Dedifferentiated amniotic fluid mesenchymal stem cell (primary cell): ENCODE measurements at regions not wholly inside any gene's neighbourhood (a gene's known extent, or its start where the extent isn't known, plus 50 kb on each side); places are given as distances from the start of the nearest gene placed in this dataset.

Experiments used
- DNase-seq: peaks from one replicate; pipeline ENCODE4 v3.0.0-alpha.2; 2016; ENCODE audit errors: extremely low spot score

GRCh38 chr15:62942428-62942827 lies 100.1 kb upstream of the TPM1 start:
- DNase-seq, result no peak

- no peak for DNase-seq
Observed at GRCh38 chr15:62945063-62945462, 97.5 kb upstream of the TPM1 start.

- no peak for DNase-seq
Observed at GRCh38 chr15:62945760-62946159, 96.8 kb upstream of the TPM1 start.

GRCh38 chr15:62946940-62947339 lies 95.6 kb upstream of the TPM1 start:
- DNase-seq, result no peak

- DNase-seq, result no peak
Observed at GRCh38 chr15:62950462-62950931, 92.0 kb upstream of the TPM1 start.

GRCh38 chr15:62951481-62951880 lies 91.1 kb upstream of the TPM1 start:
- no peak for DNase-seq

- DNase-seq, result no peak
Observed at GRCh38 chr15:62953021-62953420, 89.5 kb upstream of the TPM1 start.

- DNase-seq, result no peak
Observed at GRCh38 chr15:62953496-62954045, 89.0 kb upstream of the TPM1 start.

- no peak for DNase-seq
Observed at GRCh38 chr15:62957130-62957529, 85.4 kb upstream of the TPM1 start.

- peak; percentile 48 for DNase-seq
Observed at GRCh38 chr15:62958528-62959363, 83.8 kb upstream of the TPM1 start.

- no peak for DNase-seq
Observed at GRCh38 chr15:62961134-62961533, 81.4 kb upstream of the TPM1 start.

GRCh38 chr15:62962101-62962995 lies 80.2 kb upstream of the TPM1 start:
- DNase-seq, result no peak

- no peak for DNase-seq
Observed at GRCh38 chr15:62964251-62964650, 78.3 kb upstream of the TPM1 start.

GRCh38 chr15:62966294-62967078 lies 76.1 kb upstream of the TPM1 start:
- no peak for DNase-seq

- DNase-seq, result no peak
Observed at GRCh38 chr15:62968699-62969098, 73.8 kb upstream of the TPM1 start.

- no peak for DNase-seq
Observed at GRCh38 chr15:62969442-62970089, 73.0 kb upstream of the TPM1 start.

GRCh38 chr15:62972814-62973213 lies 69.7 kb upstream of the TPM1 start:
- no peak for DNase-seq

GRCh38 chr15:62975515-62975914 lies 67.0 kb upstream of the TPM1 start:
- no peak for DNase-seq

GRCh38 chr15:62976301-62976881 lies 66.2 kb upstream of the TPM1 start:
- peak; percentile 46 for DNase-seq

GRCh38 chr15:62977952-62978811 lies 64.4 kb upstream of the TPM1 start:
- peak; percentile 31 for DNase-seq
